Skeletal muscle tissue (tissue), 3 donors: ENCODE measurements at regions not wholly inside any gene's neighbourhood (a gene's known extent, or its start where the extent isn't known, plus 50 kb on each side); places are given as distances from the start of the nearest gene placed in this dataset.

Experiments used
- H3K27ac ChIP-seq: one replicate; pipeline ENCODE4 v1.7.0; 2013; ENCODE audit warnings: mild to moderate bottlenecking, low read depth, low read length, inconsistent platforms
- H3K27me3 ChIP-seq, 3 donors: one replicate each; pipeline ENCODE4 v1.7.0; 2013; ENCODE audit warnings: low read length in 3 of 3; ENCODE audit not compliant: control insufficient read depth in 3 of 3, insufficient read depth in 3 of 3
- H3K36me3 ChIP-seq, 3 donors: one replicate each; pipeline ENCODE4 v1.7.0; 2013; ENCODE audit warnings: low read length in 3 of 3; ENCODE audit not compliant: control insufficient read depth in 3 of 3, insufficient read depth in 3 of 3
- H3K4me1 ChIP-seq, 3 donors: one replicate each; pipeline ENCODE4 v1.7.0; 2013; ENCODE audit warnings: low read length in 3 of 3, mild to moderate bottlenecking in 3 of 3; ENCODE audit not compliant: control insufficient read depth in 3 of 3, insufficient read depth in 3 of 3
- H3K4me3 ChIP-seq, 3 donors: one replicate each; pipeline ENCODE4 v1.7.0; 2013; ENCODE audit warnings: low read length in 3 of 3
- H3K9ac ChIP-seq, 3 donors: one replicate each; pipeline ENCODE4 v1.7.0; 2013; ENCODE audit warnings: low read length in 3 of 3, mild to moderate bottlenecking in 3 of 3, moderate library complexity in 2 of 3, low read depth in 1 of 3
- H3K9me3 ChIP-seq, 3 donors: one replicate each; pipeline ENCODE4 v1.7.0; 2013; ENCODE audit warnings: low read length in 3 of 3; ENCODE audit not compliant: control insufficient read depth in 3 of 3
- donor health status: Osteomylitis.

DNA sequence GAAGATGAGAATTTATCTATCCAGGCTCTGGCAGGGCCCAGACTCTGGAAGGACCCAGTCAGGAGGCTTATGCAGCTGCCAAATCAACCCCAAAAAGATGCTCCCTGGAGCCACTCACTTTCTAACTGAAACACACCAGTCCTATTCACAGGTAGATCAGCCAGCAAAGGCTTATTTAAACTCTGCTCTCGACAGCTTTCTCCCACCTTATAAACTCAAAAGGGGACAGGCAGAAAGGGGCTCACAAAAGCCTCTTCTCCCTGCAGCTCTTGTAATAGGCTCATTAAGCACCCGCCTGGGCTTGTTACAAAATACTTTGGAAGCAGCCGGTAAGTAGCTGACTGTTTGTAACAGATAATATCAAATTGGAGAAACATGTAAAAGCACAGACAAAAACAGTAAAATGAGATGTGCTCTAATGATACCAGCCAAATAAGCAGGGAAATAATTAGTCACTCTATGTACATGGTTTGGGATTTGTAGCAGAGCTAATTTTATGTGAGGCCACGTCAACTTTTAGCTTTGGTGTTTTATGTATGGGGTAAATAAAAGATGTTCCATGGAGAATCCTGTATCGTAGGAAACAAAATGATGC is 213.8 kb downstream of the NR2F2 start:
- H3K27ac ChIP-seq: no peak overlapping the region
- no peak overlapping the region for H3K4me3 ChIP-seq
- no peaks in the 10 kb centered on the region for H3K4me1 ChIP-seq

DNA sequence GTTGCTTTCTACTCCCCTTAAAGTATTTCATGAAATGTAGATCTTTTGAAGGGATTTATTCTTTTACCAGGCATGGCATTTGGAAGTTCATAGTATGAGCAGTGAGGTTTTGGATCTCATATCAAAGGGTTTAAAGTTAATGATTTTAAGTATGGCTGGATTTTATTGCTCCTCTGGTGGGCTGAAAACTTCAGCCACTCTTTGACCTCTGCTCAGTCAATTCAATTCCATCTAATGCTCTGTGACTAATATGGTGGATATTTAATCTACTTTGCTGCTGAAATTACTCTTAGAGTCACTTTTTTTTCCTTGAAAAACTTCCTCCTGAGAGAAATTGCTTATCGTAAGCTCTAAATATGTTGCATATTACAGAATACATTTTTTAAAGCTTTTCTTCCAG is 218.6 kb downstream of the NR2F2 start:
- Histone ChIP-seq H3K4me1 (no peaks in the 10 kb centered on the region), H3K9me3 (no peaks in the 10 kb centered on the region), H3K9ac (no peak overlapping the region), H3K27me3 (peaks cover 0 to 10% (median 8%) of the 10 kb centered on the region in 3 donors), H3K27ac (no peak overlapping the region), H3K36me3 (no peaks in the 10 kb centered on the region), H3K4me3 (no peak overlapping the region)

More for the DNA sequence above, 213.8 kb downstream of the NR2F2 start:
- H3K9ac ChIP-seq: no peak overlapping the region
- H3K9me3 ChIP-seq: no peaks in the 10 kb centered on the region
- no peaks in the 10 kb centered on the region for H3K36me3 ChIP-seq
- peaks cover 0 to 10% (median 0%) of the 10 kb centered on the region in 3 donors for H3K27me3 ChIP-seq

DNA sequence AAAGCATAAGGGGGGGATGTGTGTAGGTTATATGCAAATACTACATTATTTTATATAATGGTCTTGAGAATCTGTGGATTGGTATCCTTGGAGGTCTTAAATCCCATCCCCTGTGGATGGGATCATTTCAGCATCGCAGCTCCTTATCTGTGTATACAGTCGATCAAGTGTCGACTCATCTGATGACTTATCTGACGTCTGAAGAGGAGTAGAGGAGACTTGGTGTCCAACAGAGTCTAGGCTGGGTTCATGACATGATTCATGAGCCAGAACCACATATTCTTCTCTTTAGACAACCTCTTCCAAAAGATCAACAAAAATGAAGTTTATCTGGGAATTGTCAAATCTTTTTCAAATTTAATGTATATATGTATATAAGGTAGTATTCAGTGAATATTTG is 220.7 kb downstream of the NR2F2 start:
- no peak overlapping the region for H3K27ac ChIP-seq
- H3K9ac ChIP-seq: no peak overlapping the region
- H3K27me3 ChIP-seq: peaks cover 0 to 10% (median 8%) of the 10 kb centered on the region in 3 donors
- no peak overlapping the region for H3K4me3 ChIP-seq
- H3K9me3 ChIP-seq: no peaks in the 10 kb centered on the region
- no peaks in the 10 kb centered on the region for H3K4me1 ChIP-seq
- no peaks in the 10 kb centered on the region for H3K36me3 ChIP-seq

- H3K27ac ChIP-seq: no peak overlapping the region
- no peaks in the 10 kb centered on the region for H3K4me1 ChIP-seq
- no peak overlapping the region for H3K4me3 ChIP-seq
- H3K27me3 ChIP-seq: peaks cover 0 to 10% (median 8%) of the 10 kb centered on the region in 3 donors
- no peak overlapping the region for H3K9ac ChIP-seq
- no peaks in the 10 kb centered on the region for H3K9me3 ChIP-seq
- no peaks in the 10 kb centered on the region for H3K36me3 ChIP-seq
Observed at GRCh38 chr15:96551722-96552121, 221.2 kb downstream of the NR2F2 start.

DNA sequence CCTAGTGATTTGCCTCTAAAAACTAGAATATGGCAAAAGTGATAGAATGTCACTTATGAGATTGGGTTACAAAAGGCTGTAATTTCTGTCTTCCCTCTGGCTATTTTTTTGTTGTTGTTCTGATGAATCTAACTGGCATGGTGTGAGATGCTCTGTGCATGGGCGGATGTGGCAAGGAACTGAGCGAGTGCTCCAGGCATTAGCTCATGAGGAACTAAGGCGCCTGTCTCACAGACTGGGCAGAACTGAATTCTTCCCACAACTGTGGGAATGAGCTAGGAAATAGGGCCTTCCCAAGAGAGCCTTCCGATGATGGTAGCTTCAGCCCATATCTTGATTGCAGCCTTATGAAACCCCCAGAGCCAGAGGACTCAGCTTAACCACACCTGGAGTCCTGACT is 222.5 kb downstream of the NR2F2 start:
- H3K9me3 ChIP-seq: no peaks in the 10 kb centered on the region
- no peaks in the 10 kb centered on the region for H3K4me1 ChIP-seq
- H3K4me3 ChIP-seq: no peak overlapping the region
- no peak overlapping the region for H3K9ac ChIP-seq
- H3K27ac ChIP-seq: no peak overlapping the region
- peaks cover 0 to 10% (median 8%) of the 10 kb centered on the region in 3 donors for H3K27me3 ChIP-seq
- H3K36me3 ChIP-seq: no peaks in the 10 kb centered on the region

GRCh38 chr15:96553451-96553850 is 223.0 kb downstream of the NR2F2 start:
- H3K36me3 ChIP-seq: no peaks in the 10 kb centered on the region

GRCh38 chr15:96553931-96554330 is 223.4 kb downstream of the NR2F2 start:
- Histone ChIP-seq H3K9ac (no peak overlapping the region), H3K27ac (no peak overlapping the region), H3K36me3 (no peaks in the 10 kb centered on the region), H3K4me3 (no peak overlapping the region), H3K4me1 (no peaks in the 10 kb centered on the region), H3K27me3 (peaks cover 0 to 10% (median 5%) of the 10 kb centered on the region in 3 donors), H3K9me3 (no peaks in the 10 kb centered on the region)

More at GRCh38 chr15:96553451-96553850, 223.0 kb downstream of the NR2F2 start:
- H3K4me3 ChIP-seq: no peak overlapping the region
- H3K27me3 ChIP-seq: peaks cover 0 to 10% (median 8%) of the 10 kb centered on the region in 3 donors
- H3K9me3 ChIP-seq: no peaks in the 10 kb centered on the region
- no peak overlapping the region for H3K9ac ChIP-seq
- no peaks in the 10 kb centered on the region for H3K4me1 ChIP-seq
- H3K27ac ChIP-seq: no peak overlapping the region

DNA sequence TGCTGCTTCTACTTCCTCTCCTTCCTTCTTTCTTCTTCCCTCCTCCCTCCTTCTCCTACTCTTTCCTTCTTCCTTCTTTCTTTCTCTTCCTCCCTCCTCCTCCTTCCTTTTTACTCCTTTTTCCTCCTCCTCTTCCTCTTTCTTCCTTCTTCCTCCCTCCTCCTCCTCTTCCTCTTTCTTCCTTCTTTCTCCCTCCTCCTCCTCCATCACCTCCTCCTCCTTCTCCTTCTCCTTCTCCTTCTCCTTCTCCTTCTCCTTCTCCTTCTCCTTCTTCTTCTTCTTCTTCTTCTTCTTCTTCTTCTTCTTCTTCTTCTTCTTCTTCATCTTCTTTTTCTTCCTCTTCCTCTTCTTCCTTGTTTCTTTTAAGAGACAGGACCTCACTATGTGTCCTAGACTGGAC is 224.0 kb downstream of the NR2F2 start:
- H3K36me3 ChIP-seq: no peaks in the 10 kb centered on the region
- H3K27me3 ChIP-seq: peaks cover 0 to 10% (median 4%) of the 10 kb centered on the region in 3 donors
- H3K4me1 ChIP-seq: no peaks in the 10 kb centered on the region
- H3K9me3 ChIP-seq: no peaks in the 10 kb centered on the region
- H3K27ac ChIP-seq: no peak overlapping the region
- no peak overlapping the region for H3K4me3 ChIP-seq
- H3K9ac ChIP-seq: no peak overlapping the region

GRCh38 chr15:96559087-96559486 is 228.6 kb downstream of the NR2F2 start:
- H3K9me3 ChIP-seq: no peaks in the 10 kb centered on the region
- no peak overlapping the region for H3K9ac ChIP-seq
- H3K27ac ChIP-seq: no peak overlapping the region
- no peaks in the 10 kb centered on the region for H3K36me3 ChIP-seq
- H3K4me1 ChIP-seq: no peaks in the 10 kb centered on the region
- no peaks in the 10 kb centered on the region for H3K27me3 ChIP-seq
- no peak overlapping the region for H3K4me3 ChIP-seq

DNA sequence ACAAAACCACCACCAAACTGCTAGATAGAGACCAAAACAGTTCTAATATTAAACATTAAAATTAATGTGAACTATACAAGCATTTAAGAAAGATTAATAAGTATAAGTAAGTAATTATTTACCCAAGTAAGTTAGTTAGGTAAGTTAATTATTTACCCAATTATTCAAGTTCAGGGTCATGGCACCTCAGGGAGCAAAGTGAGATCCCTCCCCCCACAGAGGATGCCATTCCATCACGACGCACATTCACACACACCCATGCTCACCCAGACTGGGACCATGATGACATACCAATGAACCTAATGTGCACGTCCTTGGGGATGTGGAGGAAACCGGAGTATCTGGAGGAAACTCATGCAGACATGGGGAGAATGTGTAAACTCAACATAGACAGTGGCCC is 229.1 kb downstream of the NR2F2 start:
- H3K9ac ChIP-seq: no peak overlapping the region
- H3K9me3 ChIP-seq: no peaks in the 10 kb centered on the region
- no peak overlapping the region for H3K4me3 ChIP-seq
- H3K36me3 ChIP-seq: no peaks in the 10 kb centered on the region
- no peaks in the 10 kb centered on the region for H3K27me3 ChIP-seq
- no peaks in the 10 kb centered on the region for H3K4me1 ChIP-seq
- no peak overlapping the region for H3K27ac ChIP-seq
